HG03064 (cell line): ENCODE measurements at regions not wholly inside any gene's neighbourhood (a gene's known extent, or its start where the extent isn't known, plus 50 kb on each side); places are given as distances from the start of the nearest gene placed in this dataset.
"Not testable (repeated sequence)": the region's sequence is repeated elsewhere in the genome, so short reads cannot be mapped to it uniquely, and the experiment has no call there.

ENCODE experiments used
- ATAC-seq: cut with Tn5 transposase; IDR thresholded peaks from one replicate; pipeline ENCODE4 v1.9.1; 2021; ENCODE audit warnings: low read depth; ENCODE audit not compliant: unreplicated experiment

- no peak for ATAC-seq
Measured at GRCh38 chr1:14367451-14367850, 231.0 kb upstream of the KAZN start.

DNA sequence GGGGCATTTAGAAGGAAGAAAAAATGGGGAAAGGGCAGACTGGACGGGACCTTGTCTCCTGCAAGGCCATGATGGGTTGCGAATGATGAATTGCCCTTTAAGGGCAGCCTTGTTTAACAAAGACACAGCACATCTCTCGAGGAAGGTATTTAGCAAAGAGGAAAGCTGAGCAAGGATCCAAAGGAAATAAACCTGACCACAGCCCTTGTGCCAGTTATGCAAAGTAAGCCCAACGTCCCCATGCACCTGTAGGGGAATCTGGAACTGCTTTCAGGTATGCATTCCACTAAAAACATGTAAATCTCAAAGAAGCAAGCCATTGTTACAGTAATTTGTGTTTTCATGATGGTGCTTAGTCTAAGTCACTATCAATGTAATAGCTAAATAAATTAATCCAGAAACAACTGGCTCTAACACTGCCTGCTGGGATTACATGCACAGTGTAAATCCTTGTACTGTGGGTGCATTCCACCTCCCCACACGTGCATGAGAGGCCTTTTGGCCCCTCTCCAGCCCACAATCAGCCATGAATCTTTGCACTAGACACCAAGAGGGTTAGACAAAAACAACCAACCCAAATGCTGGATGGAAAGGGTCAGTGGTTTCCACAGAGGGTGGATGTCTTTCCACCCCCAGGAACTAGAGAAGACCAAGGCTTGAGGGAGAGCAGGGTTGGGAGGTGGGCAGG lies 228.8 kb upstream of the KAZN start:
- no peak for ATAC-seq

DNA sequence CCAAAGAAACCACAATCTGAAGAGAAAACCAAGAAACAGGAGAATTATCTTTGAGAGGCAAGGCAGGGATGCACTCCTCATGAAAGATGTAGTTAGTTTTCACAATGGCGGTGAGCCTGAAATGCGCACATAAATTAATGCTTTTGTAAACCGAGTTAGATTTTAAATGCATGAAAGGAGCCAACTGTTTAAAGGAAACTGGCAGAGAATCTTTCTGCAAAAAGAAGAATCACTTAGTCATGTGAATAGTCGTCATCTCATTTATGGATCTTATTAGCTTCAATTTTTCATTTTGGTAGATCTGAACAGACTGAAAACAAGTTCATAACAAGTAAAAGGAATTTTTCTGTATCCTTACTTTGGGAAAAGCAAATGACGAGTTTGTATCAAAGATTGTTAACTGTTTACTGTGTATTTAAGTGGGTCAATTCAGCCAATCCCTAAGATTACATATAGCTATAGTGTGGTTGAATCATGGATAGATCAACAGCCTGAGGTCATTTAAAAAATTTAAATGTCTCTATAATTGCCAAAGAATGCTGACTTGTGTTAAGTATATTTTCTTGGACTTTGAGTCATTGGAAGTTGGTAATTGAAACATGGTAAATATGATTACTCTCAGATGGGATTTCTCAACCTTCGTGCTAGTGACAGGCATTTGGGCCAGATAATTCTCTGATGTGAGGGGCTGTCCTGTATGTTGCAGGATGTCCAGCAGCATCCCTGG lies 226.6 kb upstream of the KAZN start:
- no peak for ATAC-seq

DNA sequence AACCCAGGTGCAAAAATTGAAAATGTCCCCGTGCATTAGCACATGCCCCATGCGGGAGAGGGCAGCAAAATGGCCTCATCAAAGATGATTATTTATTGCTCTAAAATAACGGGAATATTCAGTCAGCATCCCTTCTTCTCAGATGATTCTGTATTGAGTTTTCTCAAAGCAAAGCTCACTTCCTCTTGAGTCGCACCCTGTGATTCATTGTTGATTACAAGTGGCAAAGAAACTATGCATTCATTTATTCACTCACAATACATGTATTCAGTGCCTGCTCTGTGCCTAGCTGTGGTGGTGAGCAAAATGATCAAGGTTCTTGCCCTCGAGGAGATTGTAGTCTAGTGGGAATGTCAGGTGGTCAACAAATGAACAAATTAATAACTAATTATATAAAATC lies 226.0 kb upstream of the KAZN start:
- no peak for ATAC-seq

GRCh38 chr1:14373081-14373758 lies 225.3 kb upstream of the KAZN start:
- ATAC-seq: no peak

- no peak for ATAC-seq
Measured at GRCh38 chr1:14375226-14375625, 223.3 kb upstream of the KAZN start.

- no peak for ATAC-seq
Measured at GRCh38 chr1:14377386-14377785, 221.1 kb upstream of the KAZN start.

DNA sequence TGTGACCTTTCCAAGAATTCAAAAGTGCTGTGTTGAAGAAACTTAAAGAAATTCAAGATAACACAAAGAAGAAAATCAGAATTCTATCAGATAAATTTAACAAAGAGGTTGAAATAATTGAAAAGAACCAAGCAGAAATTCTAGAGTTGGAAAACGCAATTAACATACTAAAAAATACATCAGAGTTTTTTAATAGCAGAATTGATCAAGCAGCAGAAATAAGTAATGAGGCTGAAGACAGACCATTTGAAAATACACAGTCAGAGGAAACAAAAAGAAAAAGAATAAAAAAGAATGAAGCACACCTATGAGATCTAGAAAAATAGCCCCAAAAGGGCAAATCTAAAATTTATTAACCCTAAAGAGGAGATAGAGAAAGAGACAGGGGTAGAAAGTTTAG lies 218.1 kb upstream of the KAZN start:
- no peak for ATAC-seq

GRCh38 chr1:14390816-14391215 lies 207.7 kb upstream of the KAZN start:
- no peak for ATAC-seq

- ATAC-seq: no peak
Measured at GRCh38 chr1:14392161-14392858, 206.2 kb upstream of the KAZN start.

GRCh38 chr1:14392859-14393365 lies 205.6 kb upstream of the KAZN start:
- ATAC-seq: no peak

DNA sequence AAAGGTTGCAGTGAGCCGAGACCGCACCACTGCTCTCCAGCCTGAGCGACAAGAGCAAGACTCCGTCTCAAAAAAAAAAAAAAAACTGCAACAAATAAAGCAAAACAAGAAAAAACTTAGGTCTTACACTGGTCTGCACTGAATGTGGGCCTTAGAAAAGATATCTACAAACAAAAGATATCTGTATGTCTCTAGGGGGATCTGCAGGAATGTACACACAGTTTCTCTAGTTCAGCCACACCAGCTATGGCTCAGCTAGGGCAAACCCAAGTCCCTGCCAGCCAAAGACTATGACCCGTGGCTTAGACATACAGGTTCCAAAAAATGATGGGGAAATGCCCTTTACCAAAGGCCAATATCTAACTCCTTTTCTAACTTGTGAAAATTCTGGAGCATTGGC lies 202.4 kb upstream of the KAZN start:
- no peak for ATAC-seq

DNA sequence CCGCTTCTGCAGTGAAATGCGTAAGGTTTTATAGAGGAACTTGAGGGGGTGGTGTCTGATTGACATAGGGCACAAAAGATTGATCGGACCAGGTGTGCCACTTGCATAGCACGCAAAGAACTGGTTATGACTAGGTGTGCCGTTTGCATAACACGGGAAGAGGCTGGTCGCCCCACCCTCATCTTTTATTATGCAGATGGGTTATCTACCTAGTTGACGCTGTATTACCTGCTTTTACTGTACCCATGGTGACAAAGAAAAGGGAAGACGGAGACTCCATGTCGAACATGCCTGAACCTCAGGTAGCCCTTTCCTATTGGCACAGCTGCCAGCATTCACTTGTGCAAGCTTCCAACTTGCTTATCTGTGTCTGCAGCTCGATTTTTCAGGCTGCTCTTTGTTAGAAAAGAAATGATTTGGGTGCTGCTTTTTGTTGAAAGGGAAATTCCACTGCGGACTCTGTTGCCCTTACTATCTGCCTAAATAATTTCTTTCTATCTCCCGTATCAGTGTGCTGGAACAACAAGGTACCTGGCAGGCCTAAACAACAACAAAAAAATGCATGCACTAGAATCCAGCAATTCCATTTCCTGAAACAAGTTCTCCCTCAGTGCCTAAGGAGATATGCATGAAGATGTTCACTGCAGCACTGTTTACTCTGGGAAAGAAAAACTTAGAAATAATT lies 194.4 kb upstream of the KAZN start:
- no peak for ATAC-seq

- ATAC-seq: no peak
Measured at GRCh38 chr1:14404862-14405301, 193.6 kb upstream of the KAZN start.

GRCh38 chr1:14412235-14412634 lies 186.2 kb upstream of the KAZN start:
- no peak for ATAC-seq

DNA sequence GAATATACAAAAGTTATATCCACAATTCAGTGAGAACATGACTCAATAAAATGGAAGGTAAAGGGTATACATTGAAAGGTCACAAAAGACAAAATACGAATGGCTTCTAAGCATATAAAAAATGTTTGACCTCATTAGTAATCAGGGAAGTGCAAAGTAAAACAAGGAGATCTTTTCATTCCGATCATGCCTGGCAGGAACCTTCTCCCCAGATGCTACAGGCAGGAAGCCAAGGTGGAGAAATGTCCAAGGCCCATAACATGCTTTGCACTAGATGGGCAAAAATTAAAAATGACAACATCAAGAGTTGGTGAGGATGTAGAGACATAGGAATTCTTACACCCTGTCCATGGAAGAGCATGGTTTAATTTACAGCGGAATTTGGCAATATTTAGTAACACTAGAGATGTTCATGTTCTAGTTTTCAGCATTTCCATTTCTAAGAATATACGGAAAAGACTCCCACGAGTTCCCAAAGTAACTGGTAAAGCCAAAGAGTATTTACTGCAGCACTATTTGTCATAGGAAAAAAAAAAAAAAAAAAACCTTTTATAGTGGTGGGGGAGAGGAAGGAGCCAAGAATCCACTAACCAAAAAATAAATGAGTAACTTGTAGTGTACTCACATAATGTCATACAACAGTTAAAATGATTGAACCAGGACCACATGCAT lies 184.5 kb upstream of the KAZN start:
- no peak for ATAC-seq

- ATAC-seq: no peak
Measured at GRCh38 chr1:14415396-14415795, 183.1 kb upstream of the KAZN start.

GRCh38 chr1:14419778-14420218 lies 178.7 kb upstream of the KAZN start:
- not testable (repeated sequence) for ATAC-seq

DNA sequence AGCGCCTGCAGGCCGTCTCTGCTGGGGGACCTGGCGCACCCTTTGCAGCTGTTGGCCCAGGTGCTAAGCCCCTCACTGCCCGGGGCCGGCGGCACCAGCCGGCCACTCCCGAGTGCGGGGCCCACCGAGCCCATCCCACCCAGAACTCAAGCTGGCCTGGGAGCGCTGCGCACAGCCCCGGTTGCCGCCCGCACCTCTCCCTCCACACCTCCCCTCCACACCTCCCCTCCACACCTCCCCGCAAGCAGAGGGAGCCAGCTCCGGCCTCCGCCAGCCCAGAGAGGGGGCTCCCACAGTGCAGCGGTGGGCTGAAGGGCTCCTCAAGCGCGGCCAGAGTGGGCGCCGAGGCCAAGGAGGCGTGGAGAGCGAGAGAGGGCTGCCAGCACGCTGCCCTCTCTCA lies 177.8 kb upstream of the KAZN start:
- no peak for ATAC-seq
